A673 (cell line): ENCODE measurements at regions not wholly inside any gene's neighbourhood (a gene's known extent, or its start where the extent isn't known, plus 50 kb on each side); places are given as distances from the start of the nearest gene placed in this dataset.

Experiments used
- BruUV-seq: library from RNA; stranded (reverse); fragments of 400-500 nt; replicated peaks from 2 replicates; lab custom pipeline; 2021; lab: Mats Ljungman, UMichigan
- CTCF ChIA-PET: fragments of 300-600 bp; sonication (Branson Sonifier 250); formaldehyde crosslinking; loops from one replicate; lab custom pipeline; 2022; ENCODE audit warnings: antibody characterized with exemption; lab: Charles Lee
- POLR2A ChIA-PET: fragments of 300-600 bp; sonication (Branson Sonifier 250); formaldehyde crosslinking; loops from one replicate; lab custom pipeline; 2022; ENCODE audit warnings: antibody characterized with exemption; ENCODE audit not compliant: low non-redundant PET; lab: Charles Lee
- DNase-seq: peaks from one replicate; pipeline ENCODE4 v3.0.0-alpha.2; 2015; ENCODE audit warnings: low spot score
- H3K27ac ChIP-seq: fragments of 200-600 bp; sonication (generic); 2 replicates; pipeline ENCODE4 v1.5.1; 2016; ENCODE audit warnings: mixed run types, low read depth, mild to moderate bottlenecking, mixed read lengths, antibody characterized with exemption, low read length; ENCODE audit not compliant: poor library complexity, severe bottlenecking
- H3K27me3 ChIP-seq: fragments of 200-600 bp; sonication (generic); replicated peaks from 2 replicates; pipeline ENCODE4 v1.6.1; 2017; ENCODE audit warnings: mixed run types, low read depth, mild to moderate bottlenecking, mixed read lengths, antibody characterized with exemption, low read length; ENCODE audit not compliant: insufficient read depth, poor library complexity
- H3K36me3 ChIP-seq: fragments of 200-600 bp; sonication (generic); 2 replicates; pipeline ENCODE4 v1.6.1; 2016; ENCODE audit warnings: mixed run types, mild to moderate bottlenecking, mixed read lengths, antibody characterized with exemption, low read length; ENCODE audit not compliant: insufficient read depth, poor library complexity, severe bottlenecking
- H3K4me1 ChIP-seq: fragments of 200-600 bp; sonication (generic); 2 replicates; pipeline ENCODE4 v1.6.1; 2017; ENCODE audit warnings: mixed run types, mild to moderate bottlenecking, mixed read lengths, antibody characterized with exemption, low read length; ENCODE audit not compliant: insufficient read depth, poor library complexity, severe bottlenecking
- H3K4me3 ChIP-seq: fragments of 200-600 bp; sonication (generic); 2 replicates; pipeline ENCODE4 v1.5.1; 2016; ENCODE audit warnings: low read depth, mixed run types, mild to moderate bottlenecking, mixed read lengths, low read length; ENCODE audit not compliant: poor library complexity, severe bottlenecking
- H3K9me3 ChIP-seq: fragments of 200-600 bp; sonication (generic); 2 replicates; pipeline ENCODE4 v1.6.1; 2016; ENCODE audit warnings: mixed run types, low read depth, mild to moderate bottlenecking, mixed read lengths, antibody characterized with exemption, low read length; ENCODE audit not compliant: poor library complexity, severe bottlenecking
- CTCF ChIP-seq: fragments of 300-800, 200-600 bp; sonication (generic); conservative IDR thresholded peaks from 2 replicates; pipeline ENCODE4 v1.5.1; 2017; ENCODE audit warnings: low read depth, mild to moderate bottlenecking, antibody characterized with exemption, low read length, moderate library complexity, mixed read lengths
- EZH2 ChIP-seq: fragments of 200-600 bp; sonication (generic); IDR thresholded peaks from 2 replicates; pipeline ENCODE4 v1.6.1; 2017; ENCODE audit warnings: borderline replicate concordance, low read depth, mild to moderate bottlenecking, mixed read lengths, antibody characterized with exemption, low read length; ENCODE audit not compliant: poor library complexity, severe bottlenecking
- intact Hi-C: fragments of 100-400 bp; cut with micrococcal nuclease; formaldehyde crosslinking; loops from one replicate; pipeline ENCODE4 v1.10.0; 2022; ENCODE audit not compliant: unreplicated experiment

- TF ChIP-seq CTCF = no peak
- no peak for TF ChIP-seq EZH2
- BruUV-seq = no TSS peak
- DNase-seq = no peak
- no peak overlapping the region for H3K4me3 ChIP-seq
- no peak overlapping the region for H3K27ac ChIP-seq
- intact Hi-C loops = no loop called here
- ChIA-PET CTCF (no interaction called here), POLR2A (no interaction called here)
- H3K36me3 ChIP-seq = no peaks in the 10 kb centered on the region
- H3K27me3 ChIP-seq = no peaks in the 10 kb centered on the region
- no peaks in the 10 kb centered on the region for H3K4me1 ChIP-seq
- no peaks in the 10 kb centered on the region for H3K9me3 ChIP-seq
Measured at GRCh38 chr5:179408611-179409010, 63.4 kb upstream of the ADAMTS2 start.

GRCh38 chr5:179407191-179408175 lies 62.2 kb upstream of the ADAMTS2 start:
- no peak overlapping the region for H3K27ac ChIP-seq
- TF ChIP-seq EZH2 (no peak), CTCF (no peak)
- intact Hi-C loops = no loop called here
- H3K9me3 ChIP-seq = no peaks in the 10 kb centered on the region
- DNase-seq = no peak
- CTCF ChIA-PET = no interaction called here
- H3K27me3 ChIP-seq = no peaks in the 10 kb centered on the region
- no peaks in the 10 kb centered on the region for H3K4me1 ChIP-seq
- POLR2A ChIA-PET = no interaction called here
- BruUV-seq = no TSS peak
- H3K36me3 ChIP-seq = no peaks in the 10 kb centered on the region
- no peak overlapping the region for H3K4me3 ChIP-seq

- POLR2A ChIA-PET = no interaction called here
- DNase-seq = no peak
- TF ChIP-seq EZH2 (no peak), CTCF (no peak)
Measured at GRCh38 chr5:179406031-179406961, 61.0 kb upstream of the ADAMTS2 start.

More at GRCh38 chr5:179406031-179406961, 61.0 kb upstream of the ADAMTS2 start:
- no TSS peak for BruUV-seq
- intact Hi-C loops = no loop called here
- CTCF ChIA-PET = interaction anchor here (0.6 kb wide), 1 partner anchor 858 kb away, joined by 3 read pairs; no protein-coding TSS in a partner anchor
- Histone ChIP-seq H3K4me1 (no peaks in the 10 kb centered on the region), H3K27me3 (no peaks in the 10 kb centered on the region), H3K27ac (no peak overlapping the region), H3K9me3 (no peaks in the 10 kb centered on the region), H3K36me3 (no peaks in the 10 kb centered on the region), H3K4me3 (no peak overlapping the region)
